Muscle layer of duodenum (tissue), 2 donors: ENCODE measurements at regions not wholly inside any gene's neighbourhood (a gene's known extent, or its start where the extent isn't known, plus 50 kb on each side); places are given as distances from the start of the nearest gene placed in this dataset.
"Not testable (repeated sequence)": the region's sequence is repeated elsewhere in the genome, so short reads cannot be mapped to it uniquely, and the experiment has no call there.

Source experiments
- H3K27ac ChIP-seq: one replicate; pipeline ENCODE4 v1.7.0; 2013; ENCODE audit warnings: mild to moderate bottlenecking, low read length
- H3K27me3 ChIP-seq: one replicate; pipeline ENCODE4 v1.7.0; 2013; ENCODE audit warnings: low read depth, mild to moderate bottlenecking, control low read depth, low read length
- H3K36me3 ChIP-seq, 2 donors: one replicate each; pipeline ENCODE4 v1.7.0; 2013; ENCODE audit warnings: low read length in 2 of 2, control low read depth in 1 of 2, mild to moderate bottlenecking in 1 of 2; ENCODE audit not compliant: insufficient read depth in 2 of 2, control insufficient read depth in 1 of 2
- H3K4me1 ChIP-seq, 2 donors: one replicate each; pipeline ENCODE4 v1.7.0; 2013; ENCODE audit warnings: low read length in 2 of 2, mild to moderate bottlenecking in 2 of 2, control low read depth in 1 of 2, moderate library complexity in 1 of 2; ENCODE audit not compliant: insufficient read depth in 2 of 2, control insufficient read depth in 1 of 2
- H3K4me3 ChIP-seq, 2 donors: one replicate each; pipeline ENCODE4 v1.7.0; 2013; ENCODE audit warnings: low read length in 2 of 2, low read depth in 1 of 2, mild to moderate bottlenecking in 1 of 2
- H3K9me3 ChIP-seq, 2 donors: one replicate each; pipeline ENCODE4 v1.7.0; 2013; ENCODE audit warnings: low read length in 2 of 2, control low read depth in 1 of 2, mild to moderate bottlenecking in 1 of 2; ENCODE audit not compliant: control insufficient read depth in 1 of 2
- donor health status: healthy.

DNA sequence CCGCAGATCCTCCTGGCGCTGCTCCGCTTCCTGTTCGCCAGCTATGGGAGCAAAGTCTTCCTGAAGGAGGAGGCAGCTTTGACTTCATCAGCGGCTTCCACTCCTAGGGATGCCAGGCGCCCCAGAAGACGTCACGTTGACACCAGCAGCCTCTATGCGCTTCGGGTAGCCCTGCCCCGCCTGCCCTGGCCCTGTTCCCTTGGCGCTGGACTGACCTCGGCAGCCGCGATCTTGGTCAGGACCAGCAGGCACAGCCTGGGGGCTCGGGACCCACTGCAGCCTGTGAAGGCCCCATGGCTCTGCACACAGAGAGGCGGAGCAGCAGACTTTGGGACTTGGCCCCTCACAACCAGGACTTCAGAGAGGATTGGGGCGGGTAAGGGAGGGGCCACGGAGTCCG lies 957.8 kb downstream of the RPIA start:
- not testable (repeated sequence) for H3K4me3 ChIP-seq, H3K27ac ChIP-seq, H3K36me3 ChIP-seq, H3K9me3 ChIP-seq, H3K4me1 ChIP-seq, H3K27me3 ChIP-seq

DNA sequence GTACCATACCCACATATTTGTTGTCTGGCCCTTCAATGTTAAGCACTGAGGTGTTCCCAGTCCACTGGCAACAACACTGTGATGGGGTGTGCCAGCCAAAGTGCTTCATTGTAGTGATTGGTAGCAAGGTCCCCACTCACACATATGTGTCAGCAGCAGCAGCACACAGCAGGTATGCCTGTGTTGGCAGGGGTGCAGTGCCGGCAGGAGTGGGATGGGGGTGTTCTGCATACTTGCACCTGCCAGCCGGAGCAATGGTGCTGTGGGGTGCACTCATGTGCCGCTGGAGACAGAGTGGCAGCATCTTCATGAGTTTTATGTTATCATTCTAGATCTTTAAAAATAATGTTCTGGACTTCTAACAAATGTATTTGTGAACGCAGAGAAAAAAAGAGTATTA lies 987.8 kb downstream of the RPIA start:
- H3K4me1 ChIP-seq, H3K27me3 ChIP-seq, H3K9me3 ChIP-seq, H3K36me3 ChIP-seq, H3K27ac ChIP-seq, H3K4me3 ChIP-seq: not testable (repeated sequence)
